ENCODE measurements at regions not wholly inside any gene's neighbourhood (a gene's known extent, or its start where the extent isn't known, plus 50 kb on each side); places are given as distances from the start of the nearest gene placed in this dataset.

DNA sequence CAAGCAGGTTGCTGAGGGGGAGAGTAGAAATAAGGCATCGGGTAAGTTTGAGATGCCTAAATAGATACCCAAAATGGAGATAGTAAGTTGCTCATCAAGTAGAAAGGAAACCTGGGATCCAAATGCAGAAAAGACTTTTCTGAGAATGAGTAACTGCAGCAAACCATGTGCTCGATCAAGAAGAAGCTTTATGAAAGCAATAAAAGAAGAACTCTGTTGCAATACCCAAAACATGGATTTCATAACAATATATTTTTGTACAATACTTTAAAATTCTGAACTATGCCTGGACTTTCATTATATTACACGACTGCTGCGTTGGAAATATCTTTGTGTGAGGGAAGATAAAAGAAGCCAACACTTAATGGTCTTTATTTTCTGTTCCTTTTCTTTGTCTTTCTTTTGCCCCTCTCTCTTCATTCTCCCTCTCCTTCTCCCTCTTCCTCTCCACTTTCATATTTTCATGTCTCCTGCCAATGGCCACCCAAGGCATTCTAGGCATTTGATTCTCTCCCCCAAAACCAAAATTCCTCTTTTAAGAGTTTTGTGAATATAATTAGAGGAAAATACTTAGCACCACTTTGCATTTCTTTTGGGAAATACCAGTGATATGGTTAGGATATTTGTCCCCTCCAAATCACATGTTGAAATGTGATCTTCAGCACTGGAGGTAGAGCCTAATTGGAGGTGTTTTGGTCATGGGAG is 257.6 kb downstream of the MREG start:
- Histone ChIP-seq H3K9me3 (no peaks in the 10 kb centered on the region), H3K4me3 (no peak overlapping the region), H3K36me3 (no peaks in the 10 kb centered on the region), H3K27me3 (replicated peaks; ENCODE audit: insufficient read depth) (no peaks in the 10 kb centered on the region), H3K27ac (peak overlapping the region in 1 of 2 donors; percentile 13), H3K4me1 (ENCODE audit: control insufficient read depth in 1 of 2, low read depth in 2 of 2) (peaks cover 21 to 50% of the 10 kb centered on the region in 2 donors)
- DNase-seq (ENCODE audit: low spot score) (no peak), ATAC-seq (ENCODE audit: insufficient number of reproducible peaks, low FRiP score, low read depth) (no peak)
- TF ChIP-seq, protein P1, sequence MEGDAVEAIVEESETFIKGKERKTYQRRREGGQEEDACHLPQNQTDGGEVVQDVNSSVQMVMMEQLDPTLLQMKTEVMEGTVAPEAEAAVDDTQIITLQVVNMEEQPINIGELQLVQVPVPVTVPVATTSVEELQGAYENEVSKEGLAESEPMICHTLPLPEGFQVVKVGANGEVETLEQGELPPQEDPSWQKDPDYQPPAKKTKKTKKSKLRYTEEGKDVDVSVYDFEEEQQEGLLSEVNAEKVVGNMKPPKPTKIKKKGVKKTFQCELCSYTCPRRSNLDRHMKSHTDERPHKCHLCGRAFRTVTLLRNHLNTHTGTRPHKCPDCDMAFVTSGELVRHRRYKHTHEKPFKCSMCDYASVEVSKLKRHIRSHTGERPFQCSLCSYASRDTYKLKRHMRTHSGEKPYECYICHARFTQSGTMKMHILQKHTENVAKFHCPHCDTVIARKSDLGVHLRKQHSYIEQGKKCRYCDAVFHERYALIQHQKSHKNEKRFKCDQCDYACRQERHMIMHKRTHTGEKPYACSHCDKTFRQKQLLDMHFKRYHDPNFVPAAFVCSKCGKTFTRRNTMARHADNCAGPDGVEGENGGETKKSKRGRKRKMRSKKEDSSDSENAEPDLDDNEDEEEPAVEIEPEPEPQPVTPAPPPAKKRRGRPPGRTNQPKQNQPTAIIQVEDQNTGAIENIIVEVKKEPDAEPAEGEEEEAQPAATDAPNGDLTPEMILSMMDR (IDR thresholded peaks at IDR 0.05), result no peak

- Histone ChIP-seq H3K4me3 (no peak overlapping the region), H3K9me3 (no peaks in the 10 kb centered on the region), H3K36me3 (no peaks in the 10 kb centered on the region), H3K4me1 (ENCODE audit: control insufficient read depth in 1 of 2, low read depth in 2 of 2) (peaks cover 21 to 55% of the 10 kb centered on the region in 2 donors), H3K27me3 (replicated peaks; ENCODE audit: insufficient read depth) (no peaks in the 10 kb centered on the region), H3K27ac (no peak overlapping the region)
- TF ChIP-seq, protein P1 (IDR thresholded peaks at IDR 0.05), result no peak
- ATAC-seq (ENCODE audit: insufficient number of reproducible peaks, low FRiP score, low read depth), result no peak
- DNase-seq (ENCODE audit: low spot score), result no peak
These were observed 258.8 kb downstream of the MREG start for GRCh38 chr2:215754546-215754945.

GRCh38 chr2:215753808-215754207 is 259.5 kb downstream of the MREG start:
- Histone ChIP-seq H3K9me3 (no peaks in the 10 kb centered on the region), H3K36me3 (no peaks in the 10 kb centered on the region), H3K27me3 (replicated peaks; ENCODE audit: insufficient read depth) (no peaks in the 10 kb centered on the region), H3K4me1 (ENCODE audit: control insufficient read depth in 1 of 2, low read depth in 2 of 2) (peaks cover 20 to 61% of the 10 kb centered on the region in 2 donors), H3K27ac (peak overlapping the region in 1 of 2 donors; percentile 13), H3K4me3 (no peak overlapping the region)
- DNase-seq (ENCODE audit: low spot score) (peak; percentile 13), ATAC-seq (ENCODE audit: insufficient number of reproducible peaks, low FRiP score, low read depth) (peak; percentile 58)
- TF ChIP-seq, protein P1 (IDR thresholded peaks at IDR 0.05), result no peak

DNA sequence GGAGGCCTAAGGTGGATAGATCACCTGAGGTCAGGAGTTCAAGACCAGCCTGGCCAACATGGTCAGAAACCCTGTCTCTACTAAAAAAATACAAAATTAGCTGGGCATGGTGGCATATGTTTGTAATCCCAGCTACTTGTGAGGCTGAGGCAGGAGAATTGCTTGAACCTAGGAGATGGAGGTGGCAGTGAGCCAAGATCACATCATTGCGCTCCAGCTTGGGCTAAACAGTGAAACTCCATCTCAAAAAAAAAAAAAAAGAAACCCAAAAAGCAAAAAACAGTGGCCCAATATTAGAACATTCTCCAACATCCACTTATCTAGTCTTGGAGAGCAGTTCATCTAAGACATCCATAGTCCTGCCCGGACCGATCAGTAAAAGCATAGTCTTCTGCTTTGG is 260.4 kb downstream of the MREG start:
- TF ChIP-seq, protein P1 (IDR thresholded peaks at IDR 0.05), result no peak

GRCh38 chr2:215752436-215752835 is 260.9 kb downstream of the MREG start:
- Histone ChIP-seq H3K36me3 (no peaks in the 10 kb centered on the region), H3K9me3 (no peaks in the 10 kb centered on the region), H3K4me1 (ENCODE audit: control insufficient read depth in 1 of 2, low read depth in 2 of 2) (peaks cover 20 to 74% of the 10 kb centered on the region in 2 donors), H3K4me3 (no peak overlapping the region), H3K27ac (no peak overlapping the region), H3K27me3 (replicated peaks; ENCODE audit: insufficient read depth) (no peaks in the 10 kb centered on the region)
- TF ChIP-seq, protein P1 (IDR thresholded peaks at IDR 0.05), result no peak
- ATAC-seq (ENCODE audit: insufficient number of reproducible peaks, low FRiP score, low read depth), result no peak
- DNase-seq (ENCODE audit: low spot score), result no peak

More for the DNA sequence above, 260.4 kb downstream of the MREG start:
- no peaks in the 10 kb centered on the region for H3K9me3 ChIP-seq
- peaks cover 20 to 69% of the 10 kb centered on the region in 2 donors for H3K4me1 ChIP-seq (ENCODE audit: control insufficient read depth in 1 of 2, low read depth in 2 of 2)
- no peaks in the 10 kb centered on the region for H3K27me3 ChIP-seq (replicated peaks; ENCODE audit: insufficient read depth)
- H3K27ac ChIP-seq, result no peak overlapping the region
- H3K36me3 ChIP-seq, result no peaks in the 10 kb centered on the region
- H3K4me3 ChIP-seq, result no peak overlapping the region
- no peak for ATAC-seq (ENCODE audit: insufficient number of reproducible peaks, low FRiP score, low read depth)
- DNase-seq (ENCODE audit: low spot score), result no peak

Data from thoracic aorta (tissue), 2 donors.